ENCODE measurements at regions not wholly inside any gene's neighbourhood (a gene's known extent, or its start where the extent isn't known, plus 50 kb on each side); places are given as distances from the start of the nearest gene placed in this dataset.

DNA sequence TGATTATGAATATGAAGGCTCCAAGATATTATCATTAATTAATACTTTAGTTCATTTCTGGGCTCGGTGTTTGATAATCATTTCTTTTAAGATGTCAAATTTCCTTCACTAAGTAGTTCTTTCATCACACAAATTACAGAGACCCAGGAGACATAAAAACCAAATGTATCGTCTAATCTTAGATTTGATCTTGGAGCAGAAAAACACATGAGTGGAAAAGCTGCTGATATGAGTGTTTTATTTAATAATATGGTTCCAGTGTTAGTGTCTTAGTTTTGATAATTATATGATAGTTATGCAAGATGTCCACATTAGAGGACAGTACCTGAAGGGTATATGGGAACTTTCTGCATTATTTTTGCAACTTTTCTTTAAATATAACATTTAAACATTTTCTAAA is 494.5 kb upstream of the RAG2 start:
- H3K4me3 ChIP-seq (ENCODE audit: low read depth, low read length): no peak overlapping the region
- TF ChIP-seq, protein P1, sequence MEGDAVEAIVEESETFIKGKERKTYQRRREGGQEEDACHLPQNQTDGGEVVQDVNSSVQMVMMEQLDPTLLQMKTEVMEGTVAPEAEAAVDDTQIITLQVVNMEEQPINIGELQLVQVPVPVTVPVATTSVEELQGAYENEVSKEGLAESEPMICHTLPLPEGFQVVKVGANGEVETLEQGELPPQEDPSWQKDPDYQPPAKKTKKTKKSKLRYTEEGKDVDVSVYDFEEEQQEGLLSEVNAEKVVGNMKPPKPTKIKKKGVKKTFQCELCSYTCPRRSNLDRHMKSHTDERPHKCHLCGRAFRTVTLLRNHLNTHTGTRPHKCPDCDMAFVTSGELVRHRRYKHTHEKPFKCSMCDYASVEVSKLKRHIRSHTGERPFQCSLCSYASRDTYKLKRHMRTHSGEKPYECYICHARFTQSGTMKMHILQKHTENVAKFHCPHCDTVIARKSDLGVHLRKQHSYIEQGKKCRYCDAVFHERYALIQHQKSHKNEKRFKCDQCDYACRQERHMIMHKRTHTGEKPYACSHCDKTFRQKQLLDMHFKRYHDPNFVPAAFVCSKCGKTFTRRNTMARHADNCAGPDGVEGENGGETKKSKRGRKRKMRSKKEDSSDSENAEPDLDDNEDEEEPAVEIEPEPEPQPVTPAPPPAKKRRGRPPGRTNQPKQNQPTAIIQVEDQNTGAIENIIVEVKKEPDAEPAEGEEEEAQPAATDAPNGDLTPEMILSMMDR (IDR thresholded peaks at IDR 0.05; ENCODE audit: low read depth, low read length): no peak
- DNase-seq (ENCODE audit: low read depth, low spot score): no peak
- in situ Hi-C loops (cut with HindIII; ENCODE audit: low sequenced_read_pairs): no loop called here

DNA sequence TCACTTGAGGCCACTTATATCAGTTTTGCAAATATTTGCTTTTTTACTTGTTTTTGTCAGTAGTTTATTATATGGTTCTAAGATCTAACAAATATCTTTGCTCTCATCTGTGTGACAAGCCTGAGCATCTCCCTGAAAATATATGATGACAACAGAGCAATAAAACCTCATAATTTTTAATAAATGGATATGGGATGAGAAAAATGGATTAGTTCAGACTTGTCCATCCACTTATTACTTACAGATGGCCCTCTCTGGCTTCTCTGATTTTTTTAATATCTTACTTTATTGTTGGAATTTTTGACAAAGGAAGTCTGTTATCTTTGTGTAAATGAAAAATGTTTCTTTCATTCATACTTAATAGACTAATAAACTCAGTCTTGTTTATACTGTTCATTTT is 491.4 kb upstream of the RAG2 start:
- in situ Hi-C loops (cut with HindIII; ENCODE audit: low sequenced_read_pairs): no loop called here
- H3K4me3 ChIP-seq (ENCODE audit: low read depth, low read length): no peak overlapping the region
- DNase-seq (ENCODE audit: low read depth, low spot score): no peak
- TF ChIP-seq, protein P1 (IDR thresholded peaks at IDR 0.05; ENCODE audit: low read depth, low read length): no peak

DNA sequence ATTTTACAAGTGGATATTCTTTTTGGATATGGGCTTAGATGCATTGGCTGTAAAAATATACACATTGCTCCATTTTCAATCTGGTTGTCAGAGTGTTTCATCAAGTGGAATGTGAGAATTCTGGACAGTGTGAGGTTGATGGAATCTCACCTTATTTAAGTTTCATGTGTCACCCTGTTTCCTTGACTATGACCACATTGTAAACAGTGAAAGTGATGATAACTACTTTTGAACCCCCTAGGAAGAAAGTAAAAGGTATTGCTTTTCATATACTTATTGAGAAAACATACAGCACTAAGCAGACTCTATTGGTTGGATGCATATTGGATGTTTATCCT is 490.5 kb upstream of the RAG2 start:
- no peak for DNase-seq (ENCODE audit: low read depth, low spot score)
- TF ChIP-seq, protein P1 (IDR thresholded peaks at IDR 0.05; ENCODE audit: low read depth, low read length): no peak
- no peak overlapping the region for H3K4me3 ChIP-seq (ENCODE audit: low read depth, low read length)
- in situ Hi-C loops (cut with HindIII; ENCODE audit: low sequenced_read_pairs): no loop called here

DNA sequence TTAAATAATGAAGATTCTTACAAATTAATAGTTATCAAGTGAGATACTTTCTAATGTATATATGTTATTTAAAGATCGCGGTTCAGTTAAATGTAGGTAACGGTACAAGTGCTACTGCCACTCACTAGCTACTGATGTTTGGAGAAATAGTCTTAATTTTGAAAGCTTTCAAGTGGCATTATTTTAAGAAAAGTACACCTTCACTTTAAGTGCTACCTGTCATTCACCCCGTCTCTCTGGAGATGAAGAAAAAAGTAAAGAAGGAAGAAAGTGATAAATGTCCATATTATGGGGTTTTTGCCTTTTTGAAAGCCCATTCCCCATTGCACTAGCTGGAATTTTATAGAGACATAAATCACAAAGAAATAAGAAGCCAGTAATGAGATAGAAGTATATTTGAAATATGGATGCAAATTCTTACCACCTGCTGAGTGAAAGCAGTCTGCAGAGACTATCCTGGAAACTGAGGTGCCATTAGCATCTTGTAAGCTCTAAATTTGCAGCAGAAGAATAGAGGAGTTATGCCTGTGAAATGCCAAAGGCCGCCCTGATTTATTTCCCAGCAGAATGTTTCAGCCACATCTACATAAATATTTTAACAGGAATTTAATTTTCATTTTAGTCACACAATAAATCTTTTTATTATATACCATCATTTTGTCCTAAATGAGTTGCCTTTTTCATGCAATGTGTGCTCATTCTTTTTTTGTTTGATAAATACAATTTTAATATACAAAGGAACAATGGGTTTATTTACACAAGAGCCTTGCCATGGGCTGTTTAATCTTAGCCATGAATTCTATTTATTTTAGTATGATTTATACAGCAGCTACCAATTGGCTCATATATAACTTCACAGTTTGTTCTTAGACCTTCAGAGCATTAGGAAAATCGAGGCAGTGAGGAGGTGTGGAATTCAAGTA is 489.9 kb upstream of the RAG2 start:
- in situ Hi-C loops (cut with HindIII; ENCODE audit: low sequenced_read_pairs): no loop called here
- DNase-seq (ENCODE audit: low read depth, low spot score): no peak
- no peak overlapping the region for H3K4me3 ChIP-seq (ENCODE audit: low read depth, low read length)
- TF ChIP-seq, protein P1 (IDR thresholded peaks at IDR 0.05; ENCODE audit: low read depth, low read length): no peak

- DNase-seq (ENCODE audit: low read depth, low spot score): no peak
- H3K4me3 ChIP-seq (ENCODE audit: low read depth, low read length): no peak overlapping the region
- in situ Hi-C loops (cut with HindIII; ENCODE audit: low sequenced_read_pairs): no loop called here
- TF ChIP-seq, protein P1 (IDR thresholded peaks at IDR 0.05; ENCODE audit: low read depth, low read length): no peak
Observed at GRCh38 chr11:37078521-37078920, 480.5 kb upstream of the RAG2 start.

- no peak for DNase-seq (ENCODE audit: low read depth, low spot score)
- in situ Hi-C loops (cut with HindIII; ENCODE audit: low sequenced_read_pairs): no loop called here
- TF ChIP-seq, protein P1 (IDR thresholded peaks at IDR 0.05; ENCODE audit: low read depth, low read length): no peak
- H3K4me3 ChIP-seq (ENCODE audit: low read depth, low read length): no peak overlapping the region
Observed at GRCh38 chr11:37076866-37077265, 478.8 kb upstream of the RAG2 start.
